GM12878 (cell line): ENCODE measurements at regions not wholly inside any gene's neighbourhood (a gene's known extent, or its start where the extent isn't known, plus 50 kb on each side); places are given as distances from the start of the nearest gene placed in this dataset.

Experiments used
- BMI1 ChIP-seq: fragments of 450-650 bp; IDR thresholded peaks from 2 replicates; pipeline ENCODE4 v1.6.1; 2016; ENCODE audit warnings: mild to moderate bottlenecking, moderate library complexity, borderline replicate concordance
- HDGF ChIP-seq: fragments of 450-650 bp; IDR thresholded peaks from 2 replicates; pipeline ENCODE4 v1.6.1; 2016; ENCODE audit warnings: antibody characterized with exemption
- SIN3A ChIP-seq: IDR thresholded peaks from 2 replicates; pipeline ENCODE4 v1.6.1; 2012; ENCODE audit warnings: low read depth, low read length, improper control_type of control experiment
- TF ChIP-seq, protein P1 (sequence below): fragments of 150-350 bp; IDR thresholded peaks from 2 replicates; pipeline ENCODE4 v1.6.1; 2016; ENCODE audit warnings: low read depth, low read length
- TF ChIP-seq, protein P2 (sequence below): IDR thresholded peaks from 2 replicates; pipeline ENCODE4 v1.6.1; 2012; ENCODE audit warnings: improper control_type of control experiment, low read depth, low read length; ENCODE audit not compliant: insufficient replicate concordance
- TF ChIP-seq, protein P3 (sequence below): fragments of 450-650 bp; IDR thresholded peaks from 2 replicates; pipeline ENCODE4 v1.6.1; 2017; ENCODE audit warnings: mild to moderate bottlenecking, moderate library complexity

GRCh38 chr9:88051138-88051537 is 76.8 kb upstream of the CDK20 start (continued):
- TF ChIP-seq, protein P1, sequence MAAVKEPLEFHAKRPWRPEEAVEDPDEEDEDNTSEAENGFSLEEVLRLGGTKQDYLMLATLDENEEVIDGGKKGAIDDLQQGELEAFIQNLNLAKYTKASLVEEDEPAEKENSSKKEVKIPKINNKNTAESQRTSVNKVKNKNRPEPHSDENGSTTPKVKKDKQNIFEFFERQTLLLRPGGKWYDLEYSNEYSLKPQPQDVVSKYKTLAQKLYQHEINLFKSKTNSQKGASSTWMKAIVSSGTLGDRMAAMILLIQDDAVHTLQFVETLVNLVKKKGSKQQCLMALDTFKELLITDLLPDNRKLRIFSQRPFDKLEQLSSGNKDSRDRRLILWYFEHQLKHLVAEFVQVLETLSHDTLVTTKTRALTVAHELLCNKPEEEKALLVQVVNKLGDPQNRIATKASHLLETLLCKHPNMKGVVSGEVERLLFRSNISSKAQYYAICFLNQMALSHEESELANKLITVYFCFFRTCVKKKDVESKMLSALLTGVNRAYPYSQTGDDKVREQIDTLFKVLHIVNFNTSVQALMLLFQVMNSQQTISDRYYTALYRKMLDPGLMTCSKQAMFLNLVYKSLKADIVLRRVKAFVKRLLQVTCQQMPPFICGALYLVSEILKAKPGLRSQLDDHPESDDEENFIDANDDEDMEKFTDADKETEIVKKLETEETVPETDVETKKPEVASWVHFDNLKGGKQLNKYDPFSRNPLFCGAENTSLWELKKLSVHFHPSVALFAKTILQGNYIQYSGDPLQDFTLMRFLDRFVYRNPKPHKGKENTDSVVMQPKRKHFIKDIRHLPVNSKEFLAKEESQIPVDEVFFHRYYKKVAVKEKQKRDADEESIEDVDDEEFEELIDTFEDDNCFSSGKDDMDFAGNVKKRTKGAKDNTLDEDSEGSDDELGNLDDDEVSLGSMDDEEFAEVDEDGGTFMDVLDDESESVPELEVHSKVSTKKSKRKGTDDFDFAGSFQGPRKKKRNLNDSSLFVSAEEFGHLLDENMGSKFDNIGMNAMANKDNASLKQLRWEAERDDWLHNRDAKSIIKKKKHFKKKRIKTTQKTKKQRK = no peak
- TF ChIP-seq, protein P2, sequence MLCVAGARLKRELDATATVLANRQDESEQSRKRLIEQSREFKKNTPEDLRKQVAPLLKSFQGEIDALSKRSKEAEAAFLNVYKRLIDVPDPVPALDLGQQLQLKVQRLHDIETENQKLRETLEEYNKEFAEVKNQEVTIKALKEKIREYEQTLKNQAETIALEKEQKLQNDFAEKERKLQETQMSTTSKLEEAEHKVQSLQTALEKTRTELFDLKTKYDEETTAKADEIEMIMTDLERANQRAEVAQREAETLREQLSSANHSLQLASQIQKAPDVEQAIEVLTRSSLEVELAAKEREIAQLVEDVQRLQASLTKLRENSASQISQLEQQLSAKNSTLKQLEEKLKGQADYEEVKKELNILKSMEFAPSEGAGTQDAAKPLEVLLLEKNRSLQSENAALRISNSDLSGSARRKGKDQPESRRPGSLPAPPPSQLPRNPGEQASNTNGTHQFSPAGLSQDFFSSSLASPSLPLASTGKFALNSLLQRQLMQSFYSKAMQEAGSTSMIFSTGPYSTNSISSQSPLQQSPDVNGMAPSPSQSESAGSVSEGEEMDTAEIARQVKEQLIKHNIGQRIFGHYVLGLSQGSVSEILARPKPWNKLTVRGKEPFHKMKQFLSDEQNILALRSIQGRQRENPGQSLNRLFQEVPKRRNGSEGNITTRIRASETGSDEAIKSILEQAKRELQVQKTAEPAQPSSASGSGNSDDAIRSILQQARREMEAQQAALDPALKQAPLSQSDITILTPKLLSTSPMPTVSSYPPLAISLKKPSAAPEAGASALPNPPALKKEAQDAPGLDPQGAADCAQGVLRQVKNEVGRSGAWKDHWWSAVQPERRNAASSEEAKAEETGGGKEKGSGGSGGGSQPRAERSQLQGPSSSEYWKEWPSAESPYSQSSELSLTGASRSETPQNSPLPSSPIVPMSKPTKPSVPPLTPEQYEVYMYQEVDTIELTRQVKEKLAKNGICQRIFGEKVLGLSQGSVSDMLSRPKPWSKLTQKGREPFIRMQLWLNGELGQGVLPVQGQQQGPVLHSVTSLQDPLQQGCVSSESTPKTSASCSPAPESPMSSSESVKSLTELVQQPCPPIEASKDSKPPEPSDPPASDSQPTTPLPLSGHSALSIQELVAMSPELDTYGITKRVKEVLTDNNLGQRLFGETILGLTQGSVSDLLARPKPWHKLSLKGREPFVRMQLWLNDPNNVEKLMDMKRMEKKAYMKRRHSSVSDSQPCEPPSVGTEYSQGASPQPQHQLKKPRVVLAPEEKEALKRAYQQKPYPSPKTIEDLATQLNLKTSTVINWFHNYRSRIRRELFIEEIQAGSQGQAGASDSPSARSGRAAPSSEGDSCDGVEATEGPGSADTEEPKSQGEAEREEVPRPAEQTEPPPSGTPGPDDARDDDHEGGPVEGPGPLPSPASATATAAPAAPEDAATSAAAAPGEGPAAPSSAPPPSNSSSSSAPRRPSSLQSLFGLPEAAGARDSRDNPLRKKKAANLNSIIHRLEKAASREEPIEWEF = no peak
- TF ChIP-seq BMI1 (no peak), SIN3A (no peak), HDGF (no peak)
- TF ChIP-seq, protein P3, sequence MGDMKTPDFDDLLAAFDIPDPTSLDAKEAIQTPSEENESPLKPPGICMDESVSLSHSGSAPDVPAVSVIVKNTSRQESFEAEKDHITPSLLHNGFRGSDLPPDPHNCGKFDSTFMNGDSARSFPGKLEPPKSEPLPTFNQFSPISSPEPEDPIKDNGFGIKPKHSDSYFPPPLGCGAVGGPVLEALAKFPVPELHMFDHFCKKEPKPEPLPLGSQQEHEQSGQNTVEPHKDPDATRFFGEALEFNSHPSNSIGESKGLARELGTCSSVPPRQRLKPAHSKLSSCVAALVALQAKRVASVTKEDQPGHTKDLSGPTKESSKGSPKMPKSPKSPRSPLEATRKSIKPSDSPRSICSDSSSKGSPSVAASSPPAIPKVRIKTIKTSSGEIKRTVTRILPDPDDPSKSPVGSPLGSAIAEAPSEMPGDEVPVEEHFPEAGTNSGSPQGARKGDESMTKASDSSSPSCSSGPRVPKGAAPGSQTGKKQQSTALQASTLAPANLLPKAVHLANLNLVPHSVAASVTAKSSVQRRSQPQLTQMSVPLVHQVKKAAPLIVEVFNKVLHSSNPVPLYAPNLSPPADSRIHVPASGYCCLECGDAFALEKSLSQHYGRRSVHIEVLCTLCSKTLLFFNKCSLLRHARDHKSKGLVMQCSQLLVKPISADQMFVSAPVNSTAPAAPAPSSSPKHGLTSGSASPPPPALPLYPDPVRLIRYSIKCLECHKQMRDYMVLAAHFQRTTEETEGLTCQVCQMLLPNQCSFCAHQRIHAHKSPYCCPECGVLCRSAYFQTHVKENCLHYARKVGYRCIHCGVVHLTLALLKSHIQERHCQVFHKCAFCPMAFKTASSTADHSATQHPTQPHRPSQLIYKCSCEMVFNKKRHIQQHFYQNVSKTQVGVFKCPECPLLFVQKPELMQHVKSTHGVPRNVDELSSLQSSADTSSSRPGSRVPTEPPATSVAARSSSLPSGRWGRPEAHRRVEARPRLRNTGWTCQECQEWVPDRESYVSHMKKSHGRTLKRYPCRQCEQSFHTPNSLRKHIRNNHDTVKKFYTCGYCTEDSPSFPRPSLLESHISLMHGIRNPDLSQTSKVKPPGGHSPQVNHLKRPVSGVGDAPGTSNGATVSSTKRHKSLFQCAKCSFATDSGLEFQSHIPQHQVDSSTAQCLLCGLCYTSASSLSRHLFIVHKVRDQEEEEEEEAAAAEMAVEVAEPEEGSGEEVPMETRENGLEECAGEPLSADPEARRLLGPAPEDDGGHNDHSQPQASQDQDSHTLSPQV = no peak
